ENCODE measurements at regions not wholly inside any gene's neighbourhood (a gene's known extent, or its start where the extent isn't known, plus 50 kb on each side); places are given as distances from the start of the nearest gene placed in this dataset.

DNA sequence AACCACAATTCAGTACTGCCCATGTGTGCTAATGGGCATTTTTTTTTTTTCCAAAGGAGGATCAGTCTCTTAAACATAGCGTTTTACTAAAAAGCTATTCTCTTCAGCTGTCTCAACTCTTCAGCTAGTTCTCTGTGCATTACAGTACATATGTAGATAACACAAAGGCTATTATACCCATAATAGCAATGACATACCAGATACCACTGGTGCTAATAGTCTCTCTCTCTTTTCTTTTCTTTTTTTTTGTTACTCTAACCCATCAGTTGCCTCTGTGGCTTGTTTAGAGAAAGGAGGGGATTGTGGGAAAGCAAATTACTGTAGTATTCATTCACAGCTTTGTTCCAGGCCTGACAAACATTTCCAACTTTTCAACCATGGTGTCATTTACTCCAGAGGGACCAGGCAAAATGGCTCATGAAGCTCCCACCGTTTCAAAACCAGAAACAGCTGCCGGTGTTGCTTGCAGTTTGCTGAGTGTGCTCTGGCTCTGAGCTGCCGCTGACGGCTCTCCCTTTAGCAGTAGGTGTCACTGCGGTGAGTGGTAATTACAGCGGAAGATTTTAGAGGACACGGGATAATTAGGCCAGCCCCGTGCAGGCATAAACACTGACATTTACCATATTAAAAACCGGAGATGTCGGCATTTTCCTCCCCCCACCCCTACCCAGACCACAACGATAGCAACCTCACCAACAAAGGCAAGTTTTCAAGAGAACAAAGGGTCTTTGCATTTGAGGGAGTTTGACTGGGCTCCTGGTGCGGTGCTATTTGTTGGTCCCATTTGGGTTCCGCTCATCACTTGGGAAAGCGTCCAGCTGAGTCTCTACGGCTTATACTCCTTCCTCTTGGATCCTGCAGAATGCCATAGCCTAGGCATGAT is 1005.5 kb downstream of the KCNMA1 start (continued):
- TF ChIP-seq BCL11A (IDR thresholded peaks at IDR 0.05; ENCODE audit: low read depth in 2 of 2, low read length in 2 of 2) (no peak), RAD21 (IDR thresholded peaks at IDR 0.05 in 1 of 2, conservative IDR thresholded peaks at IDR 0.05 in 1 of 2; ENCODE audit: low read depth in 2 of 2, low read length in 2 of 2) (peak; percentile 13 to 21; a peak in 2 of 4 replicates), SIX5 (IDR thresholded peaks at IDR 0.05; ENCODE audit: low read depth, low read length) (no peak)
